ENCODE measurements at regions not wholly inside any gene's neighbourhood (a gene's known extent, or its start where the extent isn't known, plus 50 kb on each side); places are given as distances from the start of the nearest gene placed in this dataset.

DNA sequence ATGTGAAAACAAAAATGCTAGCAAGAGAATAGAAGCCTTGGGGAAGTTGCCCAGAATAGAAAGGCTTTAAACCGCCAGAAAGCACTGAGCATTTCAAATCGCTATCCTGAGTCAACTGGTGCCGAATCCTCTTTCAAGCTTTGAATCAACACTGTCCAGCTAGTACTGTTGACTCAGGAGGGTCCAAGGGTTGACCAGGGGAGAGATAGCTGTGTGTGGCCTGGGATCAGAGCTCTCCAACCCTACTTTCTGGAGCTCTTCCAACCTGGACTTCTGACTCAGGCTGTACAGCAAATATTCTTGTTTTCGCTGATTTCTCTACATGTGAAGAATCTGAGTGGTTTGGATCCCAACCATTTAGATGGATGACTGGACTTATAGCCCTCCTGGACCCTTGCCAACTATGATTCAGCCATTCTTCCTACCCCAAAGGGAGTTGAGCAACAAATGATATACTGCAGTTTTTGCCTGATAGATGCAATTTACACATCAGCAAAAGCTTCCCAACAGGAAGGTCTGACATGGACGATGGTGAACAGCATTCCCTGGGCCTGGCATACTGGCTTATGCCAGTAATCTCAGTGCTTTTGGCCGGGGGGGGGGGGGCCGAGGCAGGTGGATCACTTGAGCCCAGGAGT lies 154.0 kb upstream of the SDK2 start:
- TF ChIP-seq PAF1 (CRISPR knock-in tag; IDR thresholded peaks at IDR 0.05), result no peak
- peak; percentile 96 for TF ChIP-seq FOXA1 (IDR thresholded peaks at IDR 0.05)
- peak; percentile 98 for TF ChIP-seq FOXA1 (CRISPR knock-in tag; IDR thresholded peaks at IDR 0.05)

Data from HepG2 (cell line).